GF-D8 (cell line): ENCODE measurements at regions not wholly inside any gene's neighbourhood (a gene's known extent, or its start where the extent isn't known, plus 50 kb on each side); places are given as distances from the start of the nearest gene placed in this dataset.
"Not testable (repeated sequence)": the region's sequence is repeated elsewhere in the genome, so short reads cannot be mapped to it uniquely, and the experiment has no call there.

Experiments
- DNase-seq: peaks from one replicate; lab custom pipeline; 2025; lab: John Stamatoyannopoulos, UW

- DNase-seq = no peak
These were observed 81.1 kb downstream of the ARL6IP4 start for GRCh38 chr12:123061441-123062205.

- no peak for DNase-seq
These were observed 79.0 kb downstream of the ARL6IP4 start for GRCh38 chr12:123059500-123059899.

GRCh38 chr12:123058980-123059379 is 78.5 kb downstream of the ARL6IP4 start:
- DNase-seq = no peak

GRCh38 chr12:123058481-123058880 is 78.0 kb downstream of the ARL6IP4 start:
- DNase-seq = no peak

- DNase-seq = no peak
These were observed 77.2 kb downstream of the ARL6IP4 start for GRCh38 chr12:123057513-123058265.

GRCh38 chr12:123056709-123057108 is 76.2 kb downstream of the ARL6IP4 start:
- no peak for DNase-seq

GRCh38 chr12:123056053-123056452 is 75.6 kb downstream of the ARL6IP4 start:
- DNase-seq = no peak

GRCh38 chr12:123055281-123055766 is 74.8 kb downstream of the ARL6IP4 start:
- DNase-seq = no peak

GRCh38 chr12:123054371-123054770 is 73.9 kb downstream of the ARL6IP4 start:
- DNase-seq = no peak

GRCh38 chr12:123051556-123051955 is 71.1 kb downstream of the ARL6IP4 start:
- no peak for DNase-seq

GRCh38 chr12:123050913-123051312 is 70.4 kb downstream of the ARL6IP4 start:
- no peak for DNase-seq

GRCh38 chr12:123050331-123050831 is 69.9 kb downstream of the ARL6IP4 start:
- DNase-seq = no peak

- no peak for DNase-seq
These were observed 69.1 kb downstream of the ARL6IP4 start for GRCh38 chr12:123049398-123050240.

- not testable (repeated sequence) for DNase-seq
These were observed 67.4 kb downstream of the ARL6IP4 start for GRCh38 chr12:123047892-123048291.

- DNase-seq = no peak
These were observed 66.8 kb downstream of the ARL6IP4 start for GRCh38 chr12:123047289-123047688.

GRCh38 chr12:123046431-123046830 is 66.0 kb downstream of the ARL6IP4 start:
- no peak for DNase-seq

GRCh38 chr12:123045678-123046077 is 65.2 kb downstream of the ARL6IP4 start:
- no peak for DNase-seq

GRCh38 chr12:123044351-123044750 is 63.9 kb downstream of the ARL6IP4 start:
- no peak for DNase-seq

- DNase-seq = peak; percentile 48
These were observed 63.1 kb downstream of the ARL6IP4 start for GRCh38 chr12:123043536-123044001.

- DNase-seq = no peak
These were observed 62.4 kb downstream of the ARL6IP4 start for GRCh38 chr12:123042833-123043232.

- DNase-seq = no peak
These were observed 61.6 kb downstream of the ARL6IP4 start for GRCh38 chr12:123041811-123042655.
